22Rv1 (cell line): ENCODE measurements at regions not wholly inside any gene's neighbourhood (a gene's known extent, or its start where the extent isn't known, plus 50 kb on each side); places are given as distances from the start of the nearest gene placed in this dataset.

Experiments
- CTCF ChIP-seq: fragments of 450-650 bp; IDR thresholded peaks from 2 replicates; pipeline ENCODE4 v1.5.1; 2017; ENCODE audit warnings: mild to moderate bottlenecking
- ZFX ChIP-seq: fragments of 450-650 bp; IDR thresholded peaks from 2 replicates; pipeline ENCODE4 v1.6.1; 2017; ENCODE audit warnings: antibody characterized with exemption, borderline replicate concordance

GRCh38 chrX:13894888-13895565 is 78.1 kb upstream of the GPM6B start:
- TF ChIP-seq CTCF (no peak), ZFX (no peak)
